ENCODE measurements at regions not wholly inside any gene's neighbourhood (a gene's known extent, or its start where the extent isn't known, plus 50 kb on each side); places are given as distances from the start of the nearest gene placed in this dataset.

DNA sequence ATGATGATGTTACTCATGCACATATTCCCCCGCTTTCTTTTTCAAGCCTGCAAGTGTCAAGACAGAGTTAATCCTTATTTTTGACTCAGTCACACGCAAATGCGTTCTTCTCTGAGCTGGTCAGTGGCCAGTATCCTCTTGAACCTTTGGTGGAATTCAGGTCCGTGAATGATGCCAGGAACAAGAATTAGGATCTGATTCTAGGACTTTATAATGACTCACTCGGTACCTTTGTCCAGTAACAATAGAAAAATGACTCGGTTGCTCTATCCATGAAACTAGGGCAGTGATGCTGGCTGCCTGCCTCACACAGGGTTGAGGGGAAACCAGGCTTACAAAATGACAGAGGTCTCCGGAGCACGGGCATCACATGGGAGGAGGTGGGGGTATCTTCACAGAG lies 185.8 kb upstream of the NUDT4 start:
- Histone ChIP-seq H4K20me1 (replicated peaks; ENCODE audit: insufficient read depth) (no peaks in the 10 kb centered on the region), H2AFZ (no peak overlapping the region), H3K79me2 (replicated peaks; ENCODE audit: insufficient read depth) (no peaks in the 10 kb centered on the region), H3K27ac (ENCODE audit: low read depth) (no peak overlapping the region), H3F3A (replicated peaks; ENCODE audit: low read depth) (no peaks in the 10 kb centered on the region), H3K27me3 (ENCODE audit: insufficient read depth) (no peaks in the 10 kb centered on the region), H3K4me2 (no peak overlapping the region), H3K9me2 (ENCODE audit: insufficient read depth) (peaks cover 7% of the 10 kb centered on the region; the same call in 1 of the 2 replicates), H3K36me3 (ENCODE audit: insufficient read depth) (no peaks in the 10 kb centered on the region), H3K4me3 (no peak overlapping the region), H3K4me1 (ENCODE audit: insufficient read depth) (no peaks in the 10 kb centered on the region)
- H3K27ac Mint-ChIP-seq, result no peak overlapping the region
- H3K36me3 Mint-ChIP-seq (ENCODE audit: low read depth), result no peaks in the 10 kb centered on the region
- H3K4me3 Mint-ChIP-seq, result no peak overlapping the region
- peaks cover 3% of the 10 kb centered on the region for H3K27me3 Mint-ChIP-seq (ENCODE audit: insufficient read depth, low read depth, poor library complexity)
- ATAC-seq, result no peak
- no peaks in the 10 kb centered on the region for H3K4me1 Mint-ChIP-seq
- no peak for DNase-seq (ENCODE audit: low spot score)
- TF ChIP-seq NANOG (IDR thresholded peaks at IDR 0.05; ENCODE audit: borderline replicate concordance) (no peak), ZNF114 (CRISPR knock-in tag; IDR thresholded peaks at IDR 0.05) (no peak)
- TF ChIP-seq, protein P1, sequence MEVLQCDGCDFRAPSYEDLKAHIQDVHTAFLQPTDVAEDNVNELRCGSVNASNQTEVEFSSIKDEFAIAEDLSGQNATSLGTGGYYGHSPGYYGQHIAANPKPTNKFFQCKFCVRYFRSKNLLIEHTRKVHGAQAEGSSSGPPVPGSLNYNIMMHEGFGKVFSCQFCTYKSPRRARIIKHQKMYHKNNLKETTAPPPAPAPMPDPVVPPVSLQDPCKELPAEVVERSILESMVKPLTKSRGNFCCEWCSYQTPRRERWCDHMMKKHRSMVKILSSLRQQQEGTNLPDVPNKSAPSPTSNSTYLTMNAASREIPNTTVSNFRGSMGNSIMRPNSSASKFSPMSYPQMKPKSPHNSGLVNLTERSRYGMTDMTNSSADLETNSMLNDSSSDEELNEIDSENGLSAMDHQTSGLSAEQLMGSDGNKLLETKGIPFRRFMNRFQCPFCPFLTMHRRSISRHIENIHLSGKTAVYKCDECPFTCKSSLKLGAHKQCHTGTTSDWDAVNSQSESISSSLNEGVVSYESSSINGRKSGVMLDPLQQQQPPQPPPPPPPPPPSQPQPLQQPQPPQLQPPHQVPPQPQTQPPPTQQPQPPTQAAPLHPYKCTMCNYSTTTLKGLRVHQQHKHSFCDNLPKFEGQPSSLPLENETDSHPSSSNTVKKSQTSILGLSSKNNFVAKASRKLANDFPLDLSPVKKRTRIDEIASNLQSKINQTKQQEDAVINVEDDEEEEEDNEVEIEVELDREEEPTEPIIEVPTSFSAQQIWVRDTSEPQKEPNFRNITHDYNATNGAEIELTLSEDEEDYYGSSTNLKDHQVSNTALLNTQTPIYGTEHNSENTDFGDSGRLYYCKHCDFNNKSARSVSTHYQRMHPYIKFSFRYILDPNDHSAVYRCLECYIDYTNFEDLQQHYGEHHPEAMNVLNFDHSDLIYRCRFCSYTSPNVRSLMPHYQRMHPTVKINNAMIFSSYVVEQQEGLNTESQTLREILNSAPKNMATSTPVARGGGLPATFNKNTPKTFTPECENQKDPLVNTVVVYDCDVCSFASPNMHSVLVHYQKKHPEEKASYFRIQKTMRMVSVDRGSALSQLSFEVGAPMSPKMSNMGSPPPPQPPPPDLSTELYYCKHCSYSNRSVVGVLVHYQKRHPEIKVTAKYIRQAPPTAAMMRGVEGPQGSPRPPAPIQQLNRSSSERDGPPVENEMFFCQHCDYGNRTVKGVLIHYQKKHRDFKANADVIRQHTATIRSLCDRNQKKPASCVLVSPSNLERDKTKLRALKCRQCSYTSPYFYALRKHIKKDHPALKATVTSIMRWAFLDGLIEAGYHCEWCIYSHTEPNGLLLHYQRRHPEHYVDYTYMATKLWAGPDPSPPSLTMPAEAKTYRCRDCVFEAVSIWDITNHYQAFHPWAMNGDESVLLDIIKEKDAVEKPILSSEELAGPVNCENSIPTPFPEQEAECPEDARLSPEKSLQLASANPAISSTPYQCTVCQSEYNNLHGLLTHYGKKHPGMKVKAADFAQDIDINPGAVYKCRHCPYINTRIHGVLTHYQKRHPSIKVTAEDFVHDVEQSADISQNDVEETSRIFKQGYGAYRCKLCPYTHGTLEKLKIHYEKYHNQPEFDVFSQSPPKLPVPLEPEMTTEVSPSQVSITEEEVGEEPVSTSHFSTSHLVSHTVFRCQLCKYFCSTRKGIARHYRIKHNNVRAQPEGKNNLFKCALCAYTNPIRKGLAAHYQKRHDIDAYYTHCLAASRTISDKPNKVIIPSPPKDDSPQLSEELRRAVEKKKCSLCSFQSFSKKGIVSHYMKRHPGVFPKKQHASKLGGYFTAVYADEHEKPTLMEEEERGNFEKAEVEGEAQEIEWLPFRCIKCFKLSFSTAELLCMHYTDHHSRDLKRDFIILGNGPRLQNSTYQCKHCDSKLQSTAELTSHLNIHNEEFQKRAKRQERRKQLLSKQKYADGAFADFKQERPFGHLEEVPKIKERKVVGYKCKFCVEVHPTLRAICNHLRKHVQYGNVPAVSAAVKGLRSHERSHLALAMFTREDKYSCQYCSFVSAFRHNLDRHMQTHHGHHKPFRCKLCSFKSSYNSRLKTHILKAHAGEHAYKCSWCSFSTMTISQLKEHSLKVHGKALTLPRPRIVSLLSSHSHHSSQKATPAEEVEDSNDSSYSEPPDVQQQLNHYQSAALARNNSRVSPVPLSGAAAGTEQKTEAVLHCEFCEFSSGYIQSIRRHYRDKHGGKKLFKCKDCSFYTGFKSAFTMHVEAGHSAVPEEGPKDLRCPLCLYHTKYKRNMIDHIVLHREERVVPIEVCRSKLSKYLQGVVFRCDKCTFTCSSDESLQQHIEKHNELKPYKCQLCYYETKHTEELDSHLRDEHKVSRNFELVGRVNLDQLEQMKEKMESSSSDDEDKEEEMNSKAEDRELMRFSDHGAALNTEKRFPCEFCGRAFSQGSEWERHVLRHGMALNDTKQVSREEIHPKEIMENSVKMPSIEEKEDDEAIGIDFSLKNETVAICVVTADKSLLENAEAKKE (CRISPR knock-in tag; IDR thresholded peaks at IDR 0.05), result no peak
- no peaks in the 10 kb centered on the region for H3K9me3 Mint-ChIP-seq

DNA sequence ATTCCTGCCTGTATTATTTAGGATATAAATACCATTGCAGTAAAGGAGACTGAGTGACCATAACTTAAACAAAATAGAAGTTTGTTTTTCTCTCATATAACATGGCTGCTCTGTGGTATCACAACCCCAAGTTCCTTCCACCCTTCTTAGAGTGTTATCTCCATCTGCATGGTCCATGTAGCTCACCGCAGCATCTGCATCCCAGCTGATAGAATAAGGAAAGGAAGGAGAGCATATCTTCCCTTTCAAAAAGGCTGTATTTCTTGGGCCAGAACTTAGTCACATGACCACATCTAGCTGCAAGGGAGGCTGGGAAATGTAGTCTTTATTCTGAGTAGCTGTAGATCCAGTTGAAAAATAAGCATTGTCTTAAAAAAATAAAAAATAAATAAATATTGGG lies 184.8 kb upstream of the NUDT4 start:
- no peak overlapping the region for H3K27ac ChIP-seq (ENCODE audit: low read depth)
- H3K27ac Mint-ChIP-seq, result no peak overlapping the region
- H3K4me1 Mint-ChIP-seq, result no peaks in the 10 kb centered on the region; the same call in 2 of the 3 replicates
- DNase-seq (ENCODE audit: low spot score) (peak; percentile 31), ATAC-seq (no peak)
- no peaks in the 10 kb centered on the region for H3K9me3 Mint-ChIP-seq
- H3K27me3 ChIP-seq (ENCODE audit: insufficient read depth), result no peaks in the 10 kb centered on the region
- no peaks in the 10 kb centered on the region for H3K79me2 ChIP-seq (replicated peaks; ENCODE audit: insufficient read depth)
- H3K9me2 ChIP-seq (ENCODE audit: insufficient read depth), result peaks cover 7% of the 10 kb centered on the region; the same call in 1 of the 2 replicates
- peak overlapping the region; percentile 53; the same call in 1 of the 2 replicates for H2AFZ ChIP-seq
- H4K20me1 ChIP-seq (replicated peaks; ENCODE audit: insufficient read depth), result no peaks in the 10 kb centered on the region
- no peak overlapping the region for H3K4me2 ChIP-seq
- peaks cover 3% of the 10 kb centered on the region for H3K27me3 Mint-ChIP-seq (ENCODE audit: insufficient read depth, low read depth, poor library complexity)
- H3K4me3 ChIP-seq, result no peak overlapping the region
- H3K4me3 Mint-ChIP-seq, result no peak overlapping the region
- H3K36me3 ChIP-seq (ENCODE audit: insufficient read depth), result no peaks in the 10 kb centered on the region
- H3K36me3 Mint-ChIP-seq (ENCODE audit: low read depth), result no peaks in the 10 kb centered on the region
- no peaks in the 10 kb centered on the region for H3F3A ChIP-seq (replicated peaks; ENCODE audit: low read depth)
- H3K4me1 ChIP-seq (ENCODE audit: insufficient read depth), result no peaks in the 10 kb centered on the region
- TF ChIP-seq ZNF114 (CRISPR knock-in tag; IDR thresholded peaks at IDR 0.05) (no peak), ZNF331 (CRISPR knock-in tag; IDR thresholded peaks at IDR 0.05; ENCODE audit: low read depth) (no peak), POLR2AphosphoS5 (IDR thresholded peaks at IDR 0.05; ENCODE audit: low read depth) (no peak), CREB1 (CRISPR knock-in tag; IDR thresholded peaks at IDR 0.05; ENCODE audit: low read depth) (no peak), EZH2phosphoT487 (IDR thresholded peaks at IDR 0.05; ENCODE audit: unreplicated experiment) (no peak), STAT1 (IDR thresholded peaks at IDR 0.05; ENCODE audit: unreplicated experiment) (no peak), NANOG (IDR thresholded peaks at IDR 0.05; ENCODE audit: borderline replicate concordance) (no peak)
